HG03139 (cell line): ENCODE measurements at regions not wholly inside any gene's neighbourhood (a gene's known extent, or its start where the extent isn't known, plus 50 kb on each side); places are given as distances from the start of the nearest gene placed in this dataset.
A peak's percentile ranks its signal among the peaks of the same experiment; 100 is the strongest.
"Not testable (repeated sequence)": the region's sequence is repeated elsewhere in the genome, so short reads cannot be mapped to it uniquely, and the experiment has no call there.

Experiments
- ATAC-seq: cut with Tn5 transposase; IDR thresholded peaks from one replicate; pipeline ENCODE4 v1.9.1; 2021; ENCODE audit not compliant: unreplicated experiment

GRCh38 chr3:159748425-159748824 is 240.2 kb upstream of the IL12A start:
- no peak for ATAC-seq

DNA sequence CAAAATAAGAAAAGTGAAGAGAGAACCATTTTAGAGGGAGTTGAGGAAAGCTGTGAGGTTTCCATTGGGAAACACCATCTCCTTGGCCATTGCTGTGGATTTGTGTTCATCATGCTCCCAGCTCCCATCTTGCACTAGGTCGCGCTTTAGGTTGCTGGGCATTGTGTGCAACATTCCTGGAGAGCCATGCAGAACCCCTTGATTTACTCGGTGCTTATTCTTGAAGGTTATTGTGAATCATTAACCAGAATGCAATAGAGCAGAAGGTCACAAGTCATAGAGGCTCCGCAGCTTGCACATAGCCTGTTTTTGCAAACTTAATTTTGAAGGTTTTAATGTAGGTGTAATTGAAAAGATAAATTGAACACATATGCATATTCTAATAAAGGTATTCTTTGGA is 239.2 kb upstream of the IL12A start:
- no peak for ATAC-seq

GRCh38 chr3:159751146-159751545 is 237.5 kb upstream of the IL12A start:
- ATAC-seq, result no peak

DNA sequence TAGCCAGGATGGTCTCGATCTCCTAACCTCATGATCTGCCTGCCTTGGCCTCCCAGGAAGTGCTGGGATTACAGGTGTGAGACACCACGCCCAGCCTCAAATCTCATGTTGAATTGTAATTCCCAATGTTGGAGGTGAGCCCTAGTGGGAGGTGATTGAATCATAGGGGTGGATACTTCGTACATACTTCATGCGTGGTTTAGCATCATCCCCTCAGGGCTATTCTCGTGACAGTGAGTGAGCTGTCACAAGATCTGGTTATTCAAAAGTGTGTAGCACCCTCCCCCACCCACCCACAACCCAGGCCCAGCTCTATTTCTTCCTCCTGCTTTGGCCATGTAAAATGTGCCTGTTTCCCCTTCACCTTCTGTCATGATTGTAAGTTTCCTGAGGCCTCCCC is 236.9 kb upstream of the IL12A start:
- no peak for ATAC-seq

GRCh38 chr3:159756279-159757207 is 232.1 kb upstream of the IL12A start:
- ATAC-seq, result not testable (repeated sequence)

DNA sequence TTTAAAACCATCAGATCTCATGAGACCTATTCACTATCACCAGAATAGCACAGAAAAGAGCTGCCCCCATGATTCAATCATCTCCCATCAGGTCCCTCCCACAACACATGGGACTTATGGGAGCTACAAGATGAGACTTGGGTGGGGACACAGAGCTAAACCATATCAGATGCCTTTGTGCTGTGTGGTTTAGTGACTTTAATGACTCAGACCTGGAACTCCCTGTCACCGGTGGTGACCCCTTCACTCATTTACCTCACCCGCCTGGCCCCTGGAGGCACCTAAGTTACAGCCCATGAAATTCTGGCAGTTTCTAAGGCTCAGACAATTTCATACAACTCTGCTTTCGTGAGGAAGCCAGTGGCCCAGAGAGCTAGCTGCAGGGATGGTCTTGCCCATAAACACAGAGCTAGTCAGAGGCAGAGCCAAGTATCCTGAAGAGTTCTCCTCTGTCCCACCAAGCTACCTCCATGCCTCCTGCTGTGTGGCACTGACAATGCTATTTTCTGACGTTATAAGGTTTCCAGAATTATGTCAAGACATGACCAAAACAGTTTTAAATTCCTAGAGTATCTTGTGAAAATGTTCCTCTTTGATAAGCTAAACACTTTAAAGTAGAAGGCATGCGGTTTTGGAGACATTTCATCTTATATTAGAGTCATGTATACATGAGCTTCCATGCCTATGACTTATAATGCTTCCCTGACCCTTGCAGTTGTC is 231.1 kb upstream of the IL12A start:
- ATAC-seq, result no peak

- no peak for ATAC-seq
Measured at GRCh38 chr3:159760046-159760445, 228.6 kb upstream of the IL12A start.

DNA sequence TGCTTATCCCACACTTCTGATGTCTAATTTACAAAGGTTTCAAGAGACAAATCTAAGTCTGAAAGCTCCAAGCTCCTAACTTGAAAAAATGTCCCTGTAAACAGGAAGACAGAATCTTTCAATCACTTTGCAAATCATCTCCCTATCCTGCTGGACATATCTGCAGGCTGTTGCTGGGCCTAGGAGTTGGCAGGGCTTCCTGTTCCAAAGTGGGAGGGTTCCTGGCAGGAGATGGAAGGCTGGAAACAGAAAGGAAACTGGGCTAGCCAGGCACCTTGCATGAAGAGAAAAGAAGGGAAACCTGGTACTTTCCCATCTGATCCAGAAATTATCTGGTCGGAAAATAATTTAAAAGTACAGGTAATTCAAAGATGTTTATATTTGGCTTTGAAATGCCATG is 227.3 kb upstream of the IL12A start:
- no peak for ATAC-seq

GRCh38 chr3:159761848-159762635 is 226.6 kb upstream of the IL12A start:
- ATAC-seq, result no peak

DNA sequence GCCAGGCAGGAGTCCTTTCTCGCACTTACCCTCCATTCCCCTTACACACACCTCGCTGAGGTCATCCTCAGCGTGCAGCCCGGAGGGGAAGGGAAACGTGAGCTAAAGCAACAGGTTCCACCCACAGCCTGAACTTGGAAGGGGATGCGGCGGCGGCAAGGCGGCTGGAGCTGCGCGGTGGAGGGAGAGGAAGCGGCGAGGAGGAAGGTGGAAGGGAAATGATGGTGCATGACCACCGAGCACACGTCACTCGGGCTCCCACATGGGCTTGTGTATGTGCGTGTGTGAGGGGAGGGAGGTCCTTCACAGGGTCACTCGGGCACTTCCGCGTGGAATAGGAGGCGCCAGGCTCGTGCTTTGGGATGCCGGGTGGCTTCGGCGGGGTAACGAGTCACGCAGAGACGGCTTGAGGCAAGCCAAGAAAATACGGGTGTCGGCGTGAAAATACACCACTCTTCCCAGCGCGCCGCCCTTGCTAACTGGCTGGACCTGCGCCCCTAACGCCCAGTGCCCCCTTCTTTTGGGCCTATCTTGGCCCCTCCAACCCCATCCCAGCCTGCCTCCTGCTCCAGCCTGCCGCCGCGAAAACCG is 225.5 kb upstream of the IL12A start:
- peak; percentile 34 for ATAC-seq

DNA sequence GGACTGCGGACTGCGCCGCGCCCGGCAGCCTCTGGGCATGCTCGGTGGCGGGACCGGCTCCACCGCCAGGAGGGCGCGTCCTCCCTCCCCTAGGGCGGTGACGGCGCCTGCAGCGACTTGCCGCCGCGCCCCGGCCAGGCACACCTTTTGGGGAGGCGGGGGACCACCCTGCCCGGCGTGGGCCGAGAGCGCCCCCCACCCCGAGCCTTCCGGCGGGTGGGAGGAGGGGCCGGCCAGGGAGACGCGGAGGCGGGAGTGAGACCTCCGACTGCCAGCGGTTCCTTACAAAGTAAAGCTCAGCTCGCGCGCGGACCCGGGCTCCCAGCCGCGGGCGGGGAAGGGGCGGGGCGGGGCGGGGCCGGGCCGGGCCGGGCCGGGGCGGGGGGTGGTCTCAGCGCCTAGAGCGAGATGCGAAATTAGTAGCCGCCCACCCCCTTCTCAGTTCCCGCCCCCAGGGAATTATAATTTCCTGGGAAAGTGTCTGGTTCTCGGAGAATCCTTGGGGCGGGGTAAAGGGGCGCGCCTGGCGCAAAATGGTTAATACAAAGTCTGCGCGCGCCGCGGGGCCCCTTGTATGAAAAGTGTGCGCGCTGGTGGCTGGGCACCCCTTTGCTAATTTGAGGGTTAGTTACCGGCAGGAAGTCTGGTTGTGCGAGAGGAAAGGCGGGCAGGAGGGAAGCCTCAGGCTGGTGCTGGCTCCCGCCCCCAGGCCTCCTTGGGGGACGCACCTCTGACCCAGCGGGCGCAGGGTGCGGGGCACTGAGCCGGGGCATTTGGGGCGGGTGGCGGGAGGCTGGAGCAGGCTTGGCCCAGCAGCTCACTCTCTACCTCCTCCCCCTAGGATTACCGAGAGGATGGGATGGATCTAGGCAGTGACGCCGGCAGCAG is 224.8 kb upstream of the IL12A start:
- ATAC-seq, result peak; percentile 70

DNA sequence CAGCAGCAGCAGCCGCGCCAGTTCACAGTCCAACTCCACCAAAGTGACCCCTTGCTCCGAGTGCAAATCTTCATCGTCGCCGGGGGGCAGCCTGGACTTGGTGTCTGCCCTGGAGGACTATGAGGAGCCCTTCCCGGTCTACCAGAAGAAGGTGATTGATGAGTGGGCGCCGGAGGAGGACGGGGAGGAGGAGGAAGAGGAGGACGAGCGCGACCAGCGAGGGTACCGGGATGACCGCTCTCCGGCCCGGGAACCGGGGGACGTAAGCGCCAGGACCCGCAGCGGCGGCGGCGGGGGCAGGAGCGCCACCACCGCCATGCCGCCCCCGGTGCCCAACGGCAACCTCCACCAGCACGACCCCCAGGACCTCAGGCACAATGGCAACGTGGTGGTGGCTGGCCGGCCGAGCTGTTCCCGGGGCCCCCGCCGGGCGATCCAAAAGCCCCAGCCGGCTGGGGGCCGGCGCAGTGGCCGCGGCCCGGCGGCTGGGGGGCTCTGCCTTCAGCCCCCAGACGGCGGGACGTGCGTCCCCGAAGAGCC is 224.1 kb upstream of the IL12A start:
- no peak for ATAC-seq

GRCh38 chr3:159765030-159765859 is 223.4 kb upstream of the IL12A start:
- ATAC-seq, result no peak

DNA sequence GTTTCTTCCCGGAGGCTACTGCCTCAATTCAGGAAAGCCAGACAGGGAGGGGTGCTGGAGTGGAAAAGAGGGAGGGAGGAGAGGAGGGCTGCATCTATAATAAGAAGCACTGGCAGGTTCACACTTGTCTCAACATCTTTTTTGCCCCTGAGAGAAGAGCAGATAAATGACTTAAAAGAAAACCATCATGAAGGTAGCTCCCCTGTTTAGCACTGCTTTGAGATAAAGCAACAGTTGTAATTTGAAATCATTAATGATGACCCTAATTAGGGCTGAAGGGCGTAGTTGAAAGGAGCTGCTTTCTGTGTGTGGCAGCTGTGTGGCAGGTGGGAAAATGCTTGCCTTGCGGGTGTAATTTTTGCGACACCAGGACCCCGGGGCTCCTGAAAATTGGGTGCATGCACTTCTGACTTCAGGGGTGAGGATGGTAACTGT is 222.8 kb upstream of the IL12A start:
- ATAC-seq, result no peak

DNA sequence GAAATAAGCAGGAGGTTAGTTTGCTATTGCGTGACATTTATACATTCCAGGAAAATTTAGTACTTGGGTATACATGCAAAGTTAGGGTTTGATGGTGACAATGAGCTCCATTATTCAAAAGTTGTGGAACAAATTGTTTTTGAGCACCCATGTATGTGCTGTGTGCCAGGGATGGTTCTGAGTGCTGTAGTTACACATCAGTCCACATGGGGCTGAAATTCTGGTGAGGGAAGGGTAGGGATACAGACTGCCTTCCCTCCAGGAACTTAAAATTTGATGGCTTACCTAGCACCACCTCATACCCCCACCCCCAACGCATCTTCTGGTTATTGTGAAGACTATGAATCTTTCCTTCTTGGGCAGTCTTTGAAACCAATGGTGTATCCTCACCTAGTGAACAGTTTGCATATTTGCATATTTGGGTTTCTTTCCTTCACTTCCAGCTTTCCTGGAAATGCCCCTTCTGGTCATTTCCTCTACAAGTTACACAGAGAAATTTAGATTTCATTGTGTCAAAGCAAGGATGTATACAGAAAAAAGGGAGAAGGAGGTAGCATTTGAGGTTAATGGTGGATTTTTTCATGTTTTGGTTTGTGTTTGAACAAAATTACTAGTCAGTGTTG is 222.0 kb upstream of the IL12A start:
- no peak for ATAC-seq

- no peak for ATAC-seq
Measured at GRCh38 chr3:159770998-159771397, 217.6 kb upstream of the IL12A start.

- no peak for ATAC-seq
Measured at GRCh38 chr3:159771865-159772611, 216.6 kb upstream of the IL12A start.

DNA sequence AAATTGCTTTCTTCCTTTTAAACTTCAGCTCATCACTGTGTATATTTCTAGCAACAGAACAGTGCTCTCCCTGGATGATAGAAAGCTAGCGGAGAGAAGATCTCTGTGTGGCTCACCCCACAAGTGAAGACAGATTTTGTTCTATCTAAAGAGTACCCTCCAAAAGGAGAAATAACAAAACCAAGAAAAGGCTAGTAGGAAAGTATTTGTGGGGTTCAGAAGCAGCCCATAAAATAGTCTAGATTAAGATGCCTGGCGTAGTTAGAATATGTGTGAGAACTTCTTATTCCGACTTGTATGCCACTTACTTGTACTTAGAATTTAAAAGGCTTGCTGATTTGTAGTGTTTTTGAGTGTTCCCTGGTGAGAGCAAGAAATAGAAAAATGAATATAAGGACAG is 214.9 kb upstream of the IL12A start:
- ATAC-seq, result no peak
